ENCODE measurements at regions not wholly inside any gene's neighbourhood (a gene's known extent, or its start where the extent isn't known, plus 50 kb on each side); places are given as distances from the start of the nearest gene placed in this dataset.
A peak's percentile ranks its signal among the peaks of the same experiment; 100 is the strongest.

- no peak overlapping the region for H3K4me3 Mint-ChIP-seq
- H3K4me1 Mint-ChIP-seq: no peaks in the 10 kb centered on the region
- H3K9me3 Mint-ChIP-seq: peaks cover 0 to 2% (median 0%) of the 10 kb centered on the region in 3 donors
- H3K27me3 Mint-ChIP-seq: no peaks in the 10 kb centered on the region
- no peak overlapping the region for H3K27ac Mint-ChIP-seq
- no peaks in the 10 kb centered on the region for H3K36me3 Mint-ChIP-seq
Measured at GRCh38 chr20:17043323-17043722, 183.5 kb upstream of the PCSK2 start.

GRCh38 chr20:17044891-17045290 is 181.9 kb upstream of the PCSK2 start:
- H3K9me3 Mint-ChIP-seq: peaks cover 0 to 2% (median 0%) of the 10 kb centered on the region in 3 donors
- H3K4me3 Mint-ChIP-seq: no peak overlapping the region
- no peaks in the 10 kb centered on the region for H3K36me3 Mint-ChIP-seq
- no peak overlapping the region for H3K27ac Mint-ChIP-seq
- H3K27me3 Mint-ChIP-seq: no peaks in the 10 kb centered on the region
- H3K4me1 Mint-ChIP-seq: no peaks in the 10 kb centered on the region

GRCh38 chr20:17059465-17059864 is 167.4 kb upstream of the PCSK2 start:
- H3K27me3 Mint-ChIP-seq: no peaks in the 10 kb centered on the region
- H3K4me3 Mint-ChIP-seq: no peak overlapping the region
- H3K27ac Mint-ChIP-seq: no peak overlapping the region
- H3K9me3 Mint-ChIP-seq: peaks cover 0 to 4% (median 4%) of the 10 kb centered on the region in 3 donors
- H3K4me1 Mint-ChIP-seq: no peaks in the 10 kb centered on the region
- no peaks in the 10 kb centered on the region for H3K36me3 Mint-ChIP-seq

GRCh38 chr20:17061715-17062114 is 165.1 kb upstream of the PCSK2 start:
- Mint-ChIP-seq H3K4me3 (no peak overlapping the region), H3K9me3 (peaks cover 0 to 4% (median 0%) of the 10 kb centered on the region in 3 donors), H3K4me1 (no peaks in the 10 kb centered on the region), H3K36me3 (no peaks in the 10 kb centered on the region), H3K27ac (no peak overlapping the region), H3K27me3 (no peaks in the 10 kb centered on the region)

- Mint-ChIP-seq H3K27me3 (no peaks in the 10 kb centered on the region), H3K4me1 (no peaks in the 10 kb centered on the region), H3K4me3 (no peak overlapping the region), H3K9me3 (no peaks in the 10 kb centered on the region), H3K36me3 (no peaks in the 10 kb centered on the region), H3K27ac (no peak overlapping the region)
Measured at GRCh38 chr20:17062712-17063111, 164.1 kb upstream of the PCSK2 start.

GRCh38 chr20:17066902-17067301 is 159.9 kb upstream of the PCSK2 start:
- Mint-ChIP-seq H3K36me3 (no peaks in the 10 kb centered on the region), H3K27me3 (no peaks in the 10 kb centered on the region), H3K4me3 (no peak overlapping the region), H3K9me3 (peaks cover 0 to 2% (median 2%) of the 10 kb centered on the region in 3 donors), H3K4me1 (no peaks in the 10 kb centered on the region), H3K27ac (no peak overlapping the region)

GRCh38 chr20:17068084-17068711 is 158.6 kb upstream of the PCSK2 start:
- peaks cover 4 to 5% (median 5%) of the 10 kb centered on the region in 3 donors for H3K9me3 Mint-ChIP-seq
- H3K27me3 Mint-ChIP-seq: no peaks in the 10 kb centered on the region
- H3K27ac Mint-ChIP-seq: no peak overlapping the region
- no peaks in the 10 kb centered on the region for H3K36me3 Mint-ChIP-seq
- H3K4me1 Mint-ChIP-seq: no peaks in the 10 kb centered on the region
- no peak overlapping the region for H3K4me3 Mint-ChIP-seq

- H3K4me3 Mint-ChIP-seq: no peak overlapping the region
- no peaks in the 10 kb centered on the region for H3K4me1 Mint-ChIP-seq
- peaks cover 4 to 20% (median 5%) of the 10 kb centered on the region in 3 donors for H3K9me3 Mint-ChIP-seq
- H3K27me3 Mint-ChIP-seq: no peaks in the 10 kb centered on the region
- no peak overlapping the region for H3K27ac Mint-ChIP-seq
- no peaks in the 10 kb centered on the region for H3K36me3 Mint-ChIP-seq
Measured at GRCh38 chr20:17077030-17077429, 149.8 kb upstream of the PCSK2 start.

GRCh38 chr20:17083738-17084137 is 143.1 kb upstream of the PCSK2 start:
- H3K4me1 Mint-ChIP-seq: no peaks in the 10 kb centered on the region
- H3K9me3 Mint-ChIP-seq: peaks cover 3 to 14% (median 8%) of the 10 kb centered on the region in 3 donors
- peaks cover 2% of the 10 kb centered on the region for H3K36me3 Mint-ChIP-seq
- no peak overlapping the region for H3K27ac Mint-ChIP-seq
- H3K27me3 Mint-ChIP-seq: peaks cover 2% of the 10 kb centered on the region
- no peak overlapping the region for H3K4me3 Mint-ChIP-seq

GRCh38 chr20:17084909-17085308 is 141.9 kb upstream of the PCSK2 start:
- Mint-ChIP-seq H3K27me3 (peaks cover 2% of the 10 kb centered on the region), H3K9me3 (peaks cover 3 to 14% (median 8%) of the 10 kb centered on the region in 3 donors), H3K4me1 (no peaks in the 10 kb centered on the region), H3K4me3 (no peak overlapping the region), H3K36me3 (peaks cover 2% of the 10 kb centered on the region), H3K27ac (no peak overlapping the region)

GRCh38 chr20:17093782-17094181 is 133.1 kb upstream of the PCSK2 start:
- Mint-ChIP-seq H3K27me3 (no peaks in the 10 kb centered on the region), H3K27ac (peak overlapping the region in 1 of 3 donors; percentile 42), H3K4me1 (no peaks in the 10 kb centered on the region), H3K36me3 (no peaks in the 10 kb centered on the region), H3K9me3 (peaks cover 2 to 10% (median 4%) of the 10 kb centered on the region in 3 donors), H3K4me3 (no peak overlapping the region)

GRCh38 chr20:17097603-17098002 is 129.2 kb upstream of the PCSK2 start:
- Mint-ChIP-seq H3K4me1 (no peaks in the 10 kb centered on the region), H3K36me3 (no peaks in the 10 kb centered on the region), H3K4me3 (no peak overlapping the region), H3K27me3 (no peaks in the 10 kb centered on the region), H3K27ac (no peak overlapping the region), H3K9me3 (peaks cover 2 to 7% (median 4%) of the 10 kb centered on the region in 3 donors)

GRCh38 chr20:17100506-17100905 is 126.3 kb upstream of the PCSK2 start:
- H3K4me3 Mint-ChIP-seq: no peak overlapping the region
- H3K4me1 Mint-ChIP-seq: no peaks in the 10 kb centered on the region
- no peak overlapping the region for H3K27ac Mint-ChIP-seq
- peaks cover 0 to 7% (median 4%) of the 10 kb centered on the region in 3 donors for H3K9me3 Mint-ChIP-seq
- no peaks in the 10 kb centered on the region for H3K36me3 Mint-ChIP-seq
- no peaks in the 10 kb centered on the region for H3K27me3 Mint-ChIP-seq

GRCh38 chr20:17107127-17107526 is 119.7 kb upstream of the PCSK2 start:
- Mint-ChIP-seq H3K4me3 (no peak overlapping the region), H3K9me3 (peaks cover 3 to 8% (median 4%) of the 10 kb centered on the region in 3 donors), H3K27me3 (no peaks in the 10 kb centered on the region), H3K4me1 (no peaks in the 10 kb centered on the region), H3K27ac (no peak overlapping the region), H3K36me3 (no peaks in the 10 kb centered on the region)

- no peaks in the 10 kb centered on the region for H3K4me1 Mint-ChIP-seq
- H3K4me3 Mint-ChIP-seq: no peak overlapping the region
- H3K36me3 Mint-ChIP-seq: no peaks in the 10 kb centered on the region
- peaks cover 3 to 12% (median 4%) of the 10 kb centered on the region in 3 donors for H3K9me3 Mint-ChIP-seq
- H3K27me3 Mint-ChIP-seq: no peaks in the 10 kb centered on the region
- no peak overlapping the region for H3K27ac Mint-ChIP-seq
Measured at GRCh38 chr20:17108896-17109295, 117.9 kb upstream of the PCSK2 start.

- Mint-ChIP-seq H3K4me1 (no peaks in the 10 kb centered on the region), H3K36me3 (no peaks in the 10 kb centered on the region), H3K9me3 (peaks cover 3 to 12% (median 4%) of the 10 kb centered on the region in 3 donors), H3K27ac (no peak overlapping the region), H3K27me3 (no peaks in the 10 kb centered on the region), H3K4me3 (no peak overlapping the region)
Measured at GRCh38 chr20:17109307-17109706, 117.5 kb upstream of the PCSK2 start.

Data from IgD-negative memory B cell (primary cell).